NCI-H345 (cell line): ENCODE measurements at regions not wholly inside any gene's neighbourhood (a gene's known extent, or its start where the extent isn't known, plus 50 kb on each side); places are given as distances from the start of the nearest gene placed in this dataset.

ENCODE experiments used
- DNase-seq: peaks from one replicate; lab custom pipeline; 2025; lab: John Stamatoyannopoulos, UW

DNA sequence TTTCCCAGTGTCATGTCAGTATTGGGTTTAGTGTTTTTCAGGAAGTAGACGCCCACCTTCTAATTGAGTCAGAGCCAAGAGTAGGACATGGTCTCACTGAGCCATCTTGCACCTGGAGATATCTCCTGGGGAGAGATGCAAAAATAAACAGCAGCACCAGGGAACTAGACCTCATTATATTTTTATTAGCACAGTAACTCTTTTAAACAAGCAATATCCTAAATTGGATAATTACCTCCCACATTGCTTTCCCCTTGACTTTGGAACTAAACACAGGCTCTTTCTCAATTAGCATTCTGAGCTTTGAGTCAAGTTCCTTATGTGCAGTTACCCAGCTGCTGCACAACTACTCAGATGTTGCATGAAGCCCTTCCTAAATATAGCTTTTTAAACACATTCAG, 175.4 kb downstream of the IBTK start:
- DNase-seq: peak; percentile 59

DNA sequence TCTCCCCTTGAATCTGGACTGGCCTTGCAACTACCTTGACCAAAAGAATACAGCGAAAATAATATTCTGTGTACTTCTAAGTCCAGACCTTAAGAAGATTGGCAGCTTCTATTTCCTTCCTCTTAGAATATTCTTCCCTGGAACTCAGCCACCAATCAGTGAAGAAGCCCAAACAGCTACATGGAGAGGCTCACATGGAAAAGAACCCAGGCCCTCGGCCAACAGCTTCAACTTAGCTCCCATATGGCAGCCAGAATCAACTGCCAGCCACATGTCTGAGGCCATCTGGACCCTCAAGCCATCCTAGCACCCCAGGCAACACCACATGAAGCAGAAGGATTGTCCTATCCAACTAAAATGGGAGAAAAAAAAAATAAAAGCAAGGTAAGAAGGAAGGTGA, 178.8 kb downstream of the IBTK start:
- no peak for DNase-seq

DNA sequence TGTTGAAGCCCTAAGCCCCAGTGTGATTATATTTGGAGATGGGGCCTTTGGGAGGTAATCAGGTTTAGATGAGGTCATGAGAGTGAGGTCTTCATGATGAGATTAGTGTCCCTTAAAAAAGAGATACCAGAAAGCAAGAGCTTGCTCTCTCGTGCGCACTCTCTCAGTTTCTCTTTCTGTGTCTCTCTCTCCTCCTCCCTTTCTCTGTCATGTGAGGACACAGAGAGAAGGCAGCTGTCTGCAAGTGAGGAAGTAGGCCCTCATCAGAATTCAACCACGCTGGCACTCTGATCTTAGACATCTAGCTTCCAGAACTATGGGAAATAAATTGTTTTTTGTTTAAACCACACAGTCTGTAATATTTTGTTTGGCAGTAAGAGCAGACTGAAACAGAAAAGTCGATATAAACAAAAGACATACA, 180.5 kb downstream of the IBTK start:
- no peak for DNase-seq

DNA sequence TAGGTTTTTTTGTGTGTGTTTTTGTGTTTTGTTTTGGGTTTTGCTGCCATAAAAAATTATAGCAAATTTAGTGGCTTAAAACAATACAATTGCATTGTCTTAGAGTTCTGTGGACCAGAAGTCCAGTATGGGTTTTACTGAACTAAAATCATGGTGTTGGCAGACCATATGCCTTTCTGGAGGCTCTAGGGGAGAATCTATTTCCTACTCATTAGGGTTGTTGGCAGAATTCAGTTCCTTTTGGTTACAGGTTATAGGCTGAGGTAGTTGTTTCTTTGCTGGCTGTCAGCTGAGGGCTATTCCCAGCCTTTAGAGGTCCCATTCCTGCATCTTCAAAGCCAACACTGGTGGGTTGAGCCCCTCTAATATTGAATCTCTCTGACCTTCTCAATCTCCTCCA, 181.3 kb downstream of the IBTK start:
- no peak for DNase-seq

DNA sequence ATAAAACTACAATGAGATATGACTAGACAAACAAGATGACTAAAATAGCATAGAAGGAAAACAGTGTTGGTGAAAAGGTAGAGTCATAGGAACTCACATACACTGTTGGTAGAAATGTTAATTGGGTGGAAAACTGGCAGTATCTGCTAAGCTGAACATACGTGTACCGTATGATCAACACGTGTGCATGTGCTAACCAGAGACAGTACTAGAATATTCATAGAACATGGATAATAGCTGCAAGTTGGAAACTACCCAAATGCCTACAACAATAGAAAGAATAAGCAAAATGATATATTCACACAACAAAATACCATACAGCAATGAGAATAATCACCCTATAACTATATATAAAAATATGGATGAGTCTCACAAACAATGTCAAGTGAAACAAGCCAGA, 184.0 kb downstream of the IBTK start:
- DNase-seq: no peak

DNA sequence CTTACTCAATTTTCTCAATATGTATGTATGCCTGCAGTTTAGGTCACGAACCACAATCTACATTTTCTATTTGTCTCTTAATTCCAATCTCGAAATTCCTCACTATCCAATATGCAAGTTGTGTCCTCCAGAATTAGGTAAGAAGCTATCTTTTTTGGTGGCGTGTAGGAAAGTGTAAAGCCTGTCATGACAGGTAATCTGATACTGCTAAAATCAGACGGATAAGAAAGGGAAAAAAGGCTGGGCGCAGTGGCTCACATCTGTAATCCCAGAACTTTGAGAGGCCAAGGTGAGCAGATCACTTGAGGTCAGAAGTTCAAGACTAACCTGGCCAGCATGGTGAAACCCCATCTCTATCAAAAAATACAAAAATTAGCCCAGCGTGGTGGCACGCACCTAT, 185.3 kb downstream of the IBTK start:
- DNase-seq: no peak

DNA sequence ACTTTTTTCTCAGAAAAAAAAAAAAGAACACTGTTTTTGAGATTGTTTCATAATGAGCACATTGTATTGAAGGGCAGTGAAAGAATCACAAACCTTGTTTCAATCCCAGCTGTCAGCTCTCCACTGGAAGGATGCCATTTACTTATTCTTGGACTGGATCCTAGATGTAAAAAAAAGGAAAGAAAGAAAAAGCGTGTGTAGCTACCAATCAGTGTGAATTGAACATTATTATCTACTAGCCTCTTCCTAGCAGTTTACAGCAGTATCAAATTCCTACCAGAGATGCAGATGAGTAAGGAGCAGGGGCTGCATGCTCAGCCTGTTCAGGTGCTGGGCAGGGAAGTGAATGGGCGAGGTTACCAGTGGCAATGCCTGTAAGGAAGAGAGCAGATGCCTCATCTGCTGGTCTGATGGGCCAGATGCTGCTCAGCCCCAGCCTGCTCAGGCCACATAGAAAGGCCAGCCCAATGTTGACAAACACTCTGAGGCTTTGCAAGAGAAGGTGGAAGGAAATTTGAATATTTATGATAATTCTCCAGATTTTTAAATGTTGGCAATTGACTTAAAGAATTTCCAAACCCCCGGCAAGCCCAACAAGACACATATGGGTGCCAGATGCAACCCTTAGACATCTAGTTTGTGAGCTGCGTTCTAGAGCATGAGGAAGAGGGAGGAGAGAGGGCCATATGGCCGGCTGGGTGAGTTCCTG, 189.5 kb downstream of the IBTK start:
- DNase-seq: peak; percentile 19

DNA sequence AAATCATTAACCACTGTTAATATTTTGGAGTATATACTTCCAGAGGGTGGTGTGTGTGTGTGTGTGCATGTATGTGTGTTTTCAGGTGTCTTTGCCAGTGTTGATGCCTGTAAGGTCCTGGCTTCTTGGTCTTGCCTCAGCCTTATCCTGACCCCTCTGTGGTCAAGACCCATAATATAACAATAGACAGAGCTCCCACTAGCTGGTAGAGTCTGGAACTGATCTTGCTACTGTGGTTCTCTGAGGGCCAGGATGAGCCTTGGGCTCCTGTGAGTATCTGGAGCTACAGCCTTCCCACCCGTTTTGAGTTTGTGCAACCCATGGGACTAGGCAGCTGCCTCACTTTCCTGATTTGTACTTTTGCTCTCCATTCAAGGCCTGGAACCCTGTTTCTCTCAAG, 191.0 kb downstream of the IBTK start:
- DNase-seq: no peak

DNA sequence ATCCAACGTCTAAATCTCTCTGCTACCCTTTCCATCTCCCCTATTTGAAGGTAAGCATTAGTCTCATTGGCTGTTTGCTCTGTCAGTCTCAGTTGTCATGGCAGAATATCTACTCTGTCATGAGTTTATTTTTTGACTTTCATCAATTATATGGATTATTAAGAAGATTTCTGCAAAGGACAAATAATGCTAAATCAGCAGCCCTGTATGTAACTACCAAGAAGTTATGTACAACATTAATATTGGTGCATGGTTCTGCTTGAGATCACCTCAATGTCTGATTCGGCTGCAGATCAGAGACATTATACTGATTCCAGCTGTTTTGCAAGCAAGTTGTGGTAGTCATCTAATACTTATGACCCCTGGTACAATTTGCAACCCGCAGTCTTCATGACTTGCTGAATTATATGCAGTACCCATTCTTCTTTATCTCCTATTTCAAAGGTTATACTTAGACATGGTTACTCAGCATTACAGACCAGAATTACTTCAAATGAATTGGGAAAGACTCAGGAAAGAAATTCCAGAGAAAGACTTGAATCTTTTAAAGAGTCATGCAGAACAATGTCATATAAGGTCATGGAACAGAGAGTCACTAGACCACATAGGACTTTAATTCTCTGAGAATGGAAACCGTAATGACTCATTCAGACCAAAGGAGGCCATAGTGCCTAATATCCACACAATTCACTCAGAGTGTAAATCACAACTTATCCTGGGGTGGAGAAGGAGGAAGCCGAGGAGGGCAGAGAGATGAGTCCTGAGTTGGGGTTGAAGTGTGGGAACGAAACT, 201.4 kb downstream of the IBTK start:
- no peak for DNase-seq

DNA sequence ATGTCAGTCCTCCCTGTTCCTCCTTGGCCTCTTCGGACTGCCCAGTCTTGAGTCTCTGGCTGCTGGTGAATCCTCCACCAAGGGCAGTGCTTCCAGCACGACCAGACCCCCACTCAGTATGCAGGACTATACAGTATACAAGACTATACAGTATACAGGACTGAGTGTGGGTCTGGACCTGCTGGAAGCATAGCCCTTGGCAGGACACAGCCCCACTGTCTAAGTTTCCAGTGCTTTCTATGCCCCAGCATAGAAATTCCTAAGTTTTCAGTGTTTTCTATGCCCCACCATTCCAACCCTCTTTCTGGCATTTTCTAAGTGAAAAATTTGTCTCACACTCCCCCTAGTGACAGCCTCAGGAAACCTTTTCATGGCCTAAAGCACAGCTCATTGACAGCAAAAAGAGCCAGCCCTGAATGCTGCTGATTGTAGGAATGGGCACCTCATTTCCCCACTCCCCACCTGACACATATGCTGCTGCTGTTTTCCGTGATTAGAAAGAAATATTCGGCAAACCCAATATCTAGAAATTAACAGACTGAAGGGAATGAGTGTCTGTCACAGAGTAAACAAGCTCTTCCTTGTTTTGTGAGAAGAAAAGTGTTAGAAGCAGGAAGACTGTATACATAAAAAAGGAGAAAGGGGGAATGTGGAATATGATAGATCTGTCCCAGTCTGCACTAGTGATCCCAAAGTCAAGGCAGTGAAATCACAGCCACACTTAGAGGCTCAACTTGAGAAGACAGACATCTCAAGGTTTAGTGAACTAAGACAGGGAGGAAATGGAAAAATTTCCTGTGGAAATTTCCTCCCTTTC, 206.9 kb downstream of the IBTK start:
- DNase-seq: peak; percentile 49

DNA sequence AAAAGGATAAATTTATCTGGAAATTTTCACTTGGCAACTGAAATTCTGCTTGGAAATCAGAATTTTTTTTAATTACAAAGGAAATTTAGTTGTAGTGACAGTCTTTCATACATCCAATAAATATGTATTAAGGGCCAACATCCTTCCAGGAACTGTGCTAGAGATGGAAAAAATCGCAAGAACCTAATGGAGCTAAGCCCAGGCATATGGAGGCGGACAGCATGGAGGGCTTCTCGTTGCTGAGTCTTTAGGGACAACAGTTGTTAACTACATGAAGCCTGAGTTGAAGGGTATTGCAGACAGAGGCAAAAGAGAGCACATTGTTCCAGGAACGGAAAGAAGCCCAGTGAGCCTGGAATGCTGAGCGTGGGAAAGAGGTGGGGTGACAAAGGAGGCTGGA, 208.9 kb downstream of the IBTK start:
- no peak for DNase-seq

DNA sequence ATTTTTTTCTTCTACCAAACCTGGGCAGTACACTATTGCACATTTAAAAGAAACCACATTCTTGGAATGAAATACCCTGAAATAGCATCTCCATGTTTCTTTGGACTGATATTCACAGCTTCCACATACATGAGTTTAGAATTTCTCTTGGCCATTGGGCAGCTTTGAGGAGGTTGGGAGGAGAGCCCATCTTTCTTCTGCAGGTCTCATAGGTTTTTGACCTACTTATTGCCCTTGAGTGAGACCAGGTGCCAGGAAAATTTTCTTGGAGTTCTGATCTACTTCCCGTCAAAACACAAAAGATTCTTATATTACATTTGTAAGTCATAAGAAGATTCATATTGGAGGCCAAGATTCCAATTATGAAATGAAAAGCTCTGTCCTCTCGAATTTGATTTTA, 212.0 kb downstream of the IBTK start:
- DNase-seq: no peak

DNA sequence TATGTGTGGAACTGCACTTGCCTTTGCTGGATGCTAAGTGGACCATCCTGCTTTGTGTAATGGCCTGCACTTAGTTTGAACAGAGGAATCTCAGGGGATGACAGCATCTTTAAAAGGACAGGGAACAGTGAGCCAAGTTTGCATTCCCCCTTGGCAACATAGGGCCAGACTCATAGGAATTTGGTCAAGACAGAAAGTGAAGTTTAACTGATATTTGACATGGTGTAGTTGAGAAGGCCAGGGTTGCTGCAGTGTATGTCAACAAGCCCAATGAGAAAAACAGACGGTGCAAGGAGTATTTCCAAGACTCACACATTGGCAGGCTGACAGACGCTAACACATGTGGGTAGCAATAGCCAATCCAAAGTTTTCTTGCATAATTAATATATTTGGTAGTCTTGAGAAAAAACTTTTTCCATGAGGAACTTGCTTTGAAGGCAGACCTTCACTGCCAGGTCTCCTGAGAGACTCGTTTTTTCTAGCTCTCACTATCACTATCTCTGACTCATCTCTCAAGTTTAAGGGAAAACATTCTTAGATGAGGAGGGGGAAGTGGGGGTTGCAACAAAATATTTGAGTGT, 213.8 kb downstream of the IBTK start:
- DNase-seq: no peak

DNA sequence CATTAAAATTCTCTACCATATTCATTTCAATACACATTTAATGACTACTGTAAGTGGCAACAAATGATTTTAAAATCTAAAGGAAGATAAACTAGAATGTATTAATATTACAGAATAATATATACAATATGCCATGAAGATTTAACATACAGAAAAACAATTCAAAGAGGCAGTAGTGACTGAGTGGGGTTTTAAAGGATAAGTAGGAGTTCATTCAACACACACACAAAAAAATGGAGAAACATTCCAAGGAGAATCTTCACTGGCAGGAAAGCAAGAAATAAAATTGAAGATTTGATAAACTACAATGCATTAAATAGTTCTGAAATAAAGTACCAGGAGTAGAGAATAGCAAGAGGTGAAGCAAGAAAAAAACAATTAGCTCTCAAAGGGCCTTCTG, 215.1 kb downstream of the IBTK start:
- DNase-seq: no peak

DNA sequence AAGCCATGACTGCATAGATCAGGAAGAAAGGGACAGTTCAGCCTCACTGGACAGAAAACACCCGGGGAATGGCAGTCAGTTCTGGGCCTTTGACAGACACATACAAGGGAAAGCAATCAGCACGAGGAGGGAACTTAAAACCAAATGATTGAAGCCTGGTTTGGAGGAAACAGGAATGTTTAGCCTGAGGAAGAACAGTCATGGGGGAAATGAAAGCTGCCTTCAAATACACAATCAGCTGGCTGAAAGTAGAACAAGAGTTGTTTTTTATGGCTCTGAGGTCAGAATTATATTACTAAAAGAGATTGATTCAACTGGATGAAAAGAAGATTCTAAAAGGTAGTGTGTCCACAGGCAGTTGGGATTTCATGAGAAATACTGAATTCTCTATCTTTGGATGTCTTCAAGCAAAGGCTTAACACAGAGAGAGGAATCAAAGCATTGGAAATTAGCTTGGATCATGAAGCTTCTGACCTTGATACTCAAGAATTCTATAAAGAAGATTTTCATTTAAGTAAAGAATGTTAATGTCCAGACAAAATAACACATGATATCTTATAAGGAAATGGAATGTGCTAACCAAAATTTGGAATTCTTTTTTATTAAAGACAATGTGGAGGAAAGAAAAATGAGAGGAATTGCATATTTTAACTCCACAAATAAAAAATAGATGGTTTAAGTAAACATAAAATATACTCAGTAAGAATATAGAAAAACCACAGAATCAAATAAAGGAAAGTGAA, 216.6 kb downstream of the IBTK start:
- no peak for DNase-seq

DNA sequence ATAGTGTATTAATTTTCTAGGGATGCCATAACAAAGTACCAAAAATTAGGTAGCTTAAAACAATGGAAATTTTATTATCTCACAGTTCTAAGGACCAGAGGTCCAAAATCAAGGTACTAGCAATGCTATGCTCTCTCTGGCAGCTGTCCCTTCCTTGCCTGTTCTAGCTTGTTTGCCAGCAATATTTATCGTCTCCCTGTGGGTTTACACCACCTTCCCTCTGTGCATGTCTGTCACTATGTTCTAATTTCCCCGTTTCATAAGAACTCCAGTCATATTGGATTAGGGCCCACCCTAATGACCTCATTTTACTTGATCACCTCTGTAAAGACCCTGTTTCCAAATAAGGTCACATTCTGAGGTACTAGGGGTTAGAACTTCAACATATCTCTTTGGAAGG, 217.2 kb downstream of the IBTK start:
- no peak for DNase-seq

DNA sequence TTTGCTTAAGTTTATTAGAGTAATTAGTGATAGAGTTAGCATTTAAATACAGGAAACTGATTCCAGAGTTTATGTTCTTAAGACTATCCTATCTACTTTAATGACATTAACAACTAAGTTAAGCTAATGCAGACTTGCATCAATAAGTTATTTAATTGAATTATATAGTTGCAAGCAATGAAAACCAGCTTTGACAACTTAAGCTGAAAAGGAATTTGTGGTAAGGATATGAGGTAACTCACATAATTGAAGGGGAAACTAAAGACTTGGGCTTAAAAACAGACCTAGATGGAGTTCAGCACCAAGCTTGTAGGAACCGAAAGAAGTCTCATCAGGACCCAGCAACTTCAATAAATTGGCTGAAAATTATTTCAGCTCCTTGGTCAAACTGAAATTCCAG, 222.3 kb downstream of the IBTK start:
- DNase-seq: no peak

DNA sequence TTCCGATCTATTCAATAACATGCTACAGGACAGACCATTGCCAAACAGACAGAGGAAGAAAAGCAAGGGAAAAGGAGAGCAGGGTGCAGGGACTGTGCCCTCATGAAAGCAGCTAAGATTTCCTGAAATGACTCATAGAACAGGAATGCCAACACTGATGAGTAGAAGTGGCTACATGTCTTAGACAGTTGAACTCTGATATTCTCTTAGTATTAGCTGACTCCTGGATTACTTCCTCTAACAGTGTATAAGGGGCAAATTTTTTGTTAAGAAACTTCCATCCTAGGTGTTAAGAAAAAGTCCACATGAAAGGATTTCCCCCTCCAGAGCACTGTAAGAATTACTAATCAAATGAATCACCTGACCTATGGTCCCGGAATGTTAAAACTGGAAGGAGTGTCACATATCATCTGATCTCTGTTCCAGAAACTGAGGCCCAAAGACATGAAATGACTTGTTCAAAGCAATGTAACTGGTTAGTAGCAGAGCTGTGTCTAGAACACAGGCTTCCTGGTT, 224.9 kb downstream of the IBTK start:
- no peak for DNase-seq

DNA sequence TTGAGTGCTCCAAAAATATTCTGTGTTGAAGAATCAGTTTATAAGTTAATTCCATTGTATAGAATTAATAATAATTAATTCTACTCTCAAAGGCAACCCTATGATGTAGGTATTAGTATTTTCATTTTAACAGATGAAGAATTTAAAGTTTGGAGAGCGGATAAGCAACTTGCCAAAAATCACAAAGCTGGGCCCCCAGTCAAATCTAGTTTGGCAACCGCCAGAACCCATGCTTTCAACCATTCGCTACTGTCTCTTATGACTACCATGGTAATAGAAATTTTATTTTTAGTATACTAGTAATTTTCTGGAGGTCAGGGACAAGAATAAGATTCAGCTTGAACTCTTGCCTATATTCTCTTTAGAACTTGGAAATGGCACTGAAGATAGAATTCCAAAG, 229.8 kb downstream of the IBTK start:
- DNase-seq: no peak

DNA sequence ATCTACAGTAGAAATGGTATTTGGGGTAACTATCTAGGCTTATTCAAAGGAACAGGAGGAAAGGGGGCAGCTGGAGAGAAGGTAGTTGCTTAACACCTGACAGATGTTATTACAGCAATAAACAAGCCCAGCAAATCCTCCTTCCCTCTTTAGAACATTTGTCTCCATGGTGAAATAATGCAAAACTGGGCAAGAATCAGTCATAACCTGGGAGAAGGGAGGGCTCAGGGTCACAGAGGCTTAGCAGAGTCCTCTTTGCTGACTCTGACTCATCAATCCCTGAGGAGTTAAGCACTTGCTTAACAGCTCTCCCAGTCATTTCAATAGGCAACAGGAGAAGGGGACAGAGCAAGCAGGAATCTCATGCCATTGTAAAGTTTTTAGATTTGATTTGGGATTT, 230.3 kb downstream of the IBTK start:
- no peak for DNase-seq

DNA sequence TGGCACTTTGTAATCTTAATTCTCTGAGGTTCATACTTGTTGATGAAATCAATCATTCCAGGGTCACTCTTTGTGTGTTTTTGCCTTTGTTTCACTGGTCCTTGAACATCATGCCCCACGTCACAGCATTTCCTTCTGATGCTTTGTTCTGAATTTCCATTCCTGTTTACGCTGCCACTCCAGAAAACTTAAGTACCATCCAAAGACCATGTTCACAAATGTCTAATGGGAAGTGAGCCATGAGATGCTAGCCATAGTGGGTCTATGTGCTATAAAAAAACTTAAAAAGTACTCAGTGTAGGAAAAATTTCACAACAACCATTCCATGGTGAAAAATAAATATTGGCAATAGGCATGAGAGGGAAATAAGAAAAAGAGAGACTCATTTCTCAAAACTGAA, 232.0 kb downstream of the IBTK start:
- no peak for DNase-seq

DNA sequence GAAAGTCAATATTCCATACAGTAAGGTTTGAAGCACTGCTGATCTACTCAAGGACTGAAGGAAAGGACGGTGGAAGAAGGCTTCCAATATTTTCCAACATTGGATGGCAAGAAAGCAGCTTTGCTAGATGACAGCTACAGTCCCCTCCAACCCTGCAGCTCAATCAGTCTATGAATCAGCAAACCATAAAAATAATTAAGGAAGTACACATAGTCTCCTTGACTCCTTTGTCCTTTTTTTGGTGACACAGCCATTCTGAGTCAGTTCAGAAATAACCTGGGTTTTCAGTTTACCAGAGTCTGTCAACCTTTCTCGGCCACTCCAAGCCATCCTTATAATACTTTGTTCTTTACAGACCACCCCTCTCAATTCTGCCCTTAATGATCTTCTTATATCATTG, 232.5 kb downstream of the IBTK start:
- DNase-seq: no peak
